COR-L47 (cell line): ENCODE measurements at regions not wholly inside any gene's neighbourhood (a gene's known extent, or its start where the extent isn't known, plus 50 kb on each side); places are given as distances from the start of the nearest gene placed in this dataset.
"Not testable (repeated sequence)": the region's sequence is repeated elsewhere in the genome, so short reads cannot be mapped to it uniquely, and the experiment has no call there.

ENCODE experiments used
- DNase-seq: peaks from one replicate; lab custom pipeline; 2025; lab: John Stamatoyannopoulos, UW

DNA sequence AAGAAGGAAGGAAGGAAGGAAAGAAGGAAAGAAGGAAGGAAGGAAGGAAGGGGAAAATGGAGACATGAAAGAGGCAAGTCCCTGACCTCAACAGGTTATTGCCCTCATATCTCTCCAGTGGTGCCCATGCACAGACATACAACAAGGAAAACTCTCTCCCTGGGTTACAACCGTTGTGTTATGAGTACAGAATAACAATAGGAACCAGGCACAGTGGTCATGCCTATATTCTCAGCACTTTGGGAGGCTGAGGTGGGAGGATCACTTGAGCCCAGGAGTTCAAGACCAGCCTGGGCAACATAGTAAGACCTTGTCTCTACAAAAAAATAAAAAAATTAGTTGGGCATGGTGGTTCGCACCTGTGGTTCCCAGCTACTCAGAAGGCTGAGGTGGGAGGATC, 139.4 kb upstream of the HMGA2 start:
- DNase-seq: no peak

DNA sequence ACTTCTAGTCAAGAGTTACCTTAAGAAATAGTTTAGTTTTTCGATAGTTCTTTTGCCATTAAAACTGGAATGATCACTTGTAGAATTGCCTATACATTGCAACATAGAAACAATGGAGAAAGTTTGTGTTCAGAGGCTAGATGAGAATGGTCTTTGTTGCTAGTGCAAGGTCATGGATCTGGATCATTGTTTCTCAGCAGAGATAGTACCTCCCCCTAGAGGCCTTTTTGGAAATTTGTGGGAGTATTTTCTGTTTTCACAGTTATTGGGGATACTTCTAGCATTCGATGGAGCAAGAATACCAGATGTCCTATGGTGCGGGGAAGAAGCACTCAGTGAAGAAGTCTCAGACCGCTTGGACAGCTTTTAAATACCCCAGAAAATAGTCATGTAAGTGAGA, 138.8 kb upstream of the HMGA2 start:
- no peak for DNase-seq

DNA sequence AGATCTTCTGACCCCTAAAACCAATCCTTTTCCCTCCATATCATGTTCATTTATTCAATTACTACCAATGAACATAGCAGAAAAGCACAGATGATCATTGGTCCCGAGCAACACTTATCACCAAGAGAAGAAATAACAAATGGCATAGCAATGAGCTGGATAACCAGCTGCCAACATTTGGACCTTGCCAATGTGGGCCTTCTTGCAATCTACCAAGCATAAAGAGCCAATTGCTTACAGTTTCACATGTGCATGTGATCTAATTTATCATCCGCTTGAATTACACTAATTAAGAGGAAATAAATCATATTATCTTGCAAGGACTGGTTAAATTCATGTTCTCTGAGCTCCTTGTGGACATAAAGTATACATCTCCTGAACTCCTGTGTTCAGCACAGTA, 134.8 kb upstream of the HMGA2 start:
- DNase-seq: no peak

DNA sequence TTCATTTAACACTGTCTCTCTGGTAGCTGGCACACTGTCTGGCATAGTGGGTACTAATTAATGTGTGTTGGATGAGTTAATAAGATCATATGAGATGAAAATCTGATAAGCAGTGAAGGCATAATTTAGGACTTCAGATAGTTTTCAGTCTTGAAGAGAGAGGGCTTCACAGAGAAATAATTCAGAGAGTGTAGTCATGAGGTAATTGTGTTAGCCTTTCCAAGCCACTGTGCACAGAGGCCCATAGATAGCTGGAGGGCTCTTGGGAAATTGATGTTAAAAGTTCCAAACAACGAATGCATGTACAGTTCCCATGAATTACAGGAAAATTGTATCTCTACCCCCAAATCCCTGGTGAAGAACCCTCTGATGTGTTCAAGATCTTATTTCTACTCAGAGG, 133.8 kb upstream of the HMGA2 start:
- no peak for DNase-seq

DNA sequence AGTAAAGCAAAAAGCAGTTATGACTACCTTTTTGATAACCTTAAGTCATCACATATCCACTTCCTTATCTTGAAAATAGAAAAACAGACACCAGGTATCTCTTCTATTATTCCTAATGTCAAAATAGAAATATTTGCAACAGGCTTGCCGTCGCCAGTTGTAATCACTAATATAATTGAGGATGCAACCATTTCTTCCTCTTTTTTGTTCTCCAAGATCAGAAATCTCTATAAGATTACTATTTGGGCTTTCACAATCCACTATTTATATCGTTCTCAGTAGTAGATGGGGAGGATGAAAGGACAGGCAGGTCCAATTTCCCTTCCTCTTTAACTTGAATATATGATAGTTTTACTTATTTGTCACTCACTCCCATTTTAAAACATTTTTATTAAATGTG, 130.2 kb upstream of the HMGA2 start:
- DNase-seq: no peak

DNA sequence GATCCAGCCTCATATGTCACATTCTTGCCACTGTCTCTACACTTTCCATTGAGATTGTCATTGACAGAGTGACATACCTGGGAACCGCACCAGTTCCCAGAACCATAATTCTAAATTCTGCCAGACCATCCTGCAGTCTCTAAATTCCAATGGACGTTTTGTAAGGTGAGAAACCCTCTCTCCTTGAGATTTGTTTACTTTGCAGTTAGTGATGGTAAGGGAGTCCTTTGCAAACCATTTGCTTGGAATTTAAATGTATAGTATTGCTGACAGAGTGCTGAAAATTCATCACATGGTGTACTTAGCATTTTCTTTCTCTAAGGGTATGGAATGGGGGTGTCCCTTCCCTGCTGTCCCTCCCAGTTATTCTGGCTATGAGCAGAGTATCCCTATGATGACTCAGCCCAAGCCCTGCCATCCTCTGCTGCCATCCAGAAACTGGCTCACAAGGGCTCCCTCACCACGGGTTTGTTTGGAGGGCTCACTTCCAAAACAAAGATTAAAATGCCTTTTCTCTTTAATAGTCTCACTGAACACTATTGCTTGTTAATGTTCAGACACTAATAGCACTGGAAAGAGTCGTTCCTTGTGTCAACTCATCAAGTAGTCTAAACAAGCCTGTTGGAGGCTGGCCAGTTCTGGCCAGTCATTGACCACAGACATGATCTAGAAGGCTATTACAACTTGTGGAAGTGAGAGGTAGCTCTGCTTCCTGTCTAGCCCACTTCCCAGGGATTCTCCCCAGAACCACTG, 129.0 kb upstream of the HMGA2 start:
- DNase-seq: no peak

DNA sequence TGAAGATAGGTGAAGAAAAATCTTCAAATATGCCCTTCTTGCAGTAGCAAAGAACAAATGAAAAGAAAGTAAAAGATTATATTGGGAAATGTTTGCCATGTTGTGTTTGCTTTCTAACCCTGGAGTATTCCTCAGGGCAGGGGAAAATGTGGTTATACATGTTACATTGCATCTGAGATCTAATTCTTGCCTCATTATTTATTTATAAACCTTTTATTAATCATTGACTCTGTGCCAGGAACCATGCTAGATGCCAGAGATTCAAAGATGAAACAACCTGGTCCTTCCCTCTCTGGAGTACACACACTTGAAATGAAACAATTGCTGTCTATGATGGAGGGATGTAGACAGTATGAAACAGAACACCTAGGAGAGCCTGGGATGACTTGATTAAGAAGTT, 128.1 kb upstream of the HMGA2 start:
- no peak for DNase-seq

DNA sequence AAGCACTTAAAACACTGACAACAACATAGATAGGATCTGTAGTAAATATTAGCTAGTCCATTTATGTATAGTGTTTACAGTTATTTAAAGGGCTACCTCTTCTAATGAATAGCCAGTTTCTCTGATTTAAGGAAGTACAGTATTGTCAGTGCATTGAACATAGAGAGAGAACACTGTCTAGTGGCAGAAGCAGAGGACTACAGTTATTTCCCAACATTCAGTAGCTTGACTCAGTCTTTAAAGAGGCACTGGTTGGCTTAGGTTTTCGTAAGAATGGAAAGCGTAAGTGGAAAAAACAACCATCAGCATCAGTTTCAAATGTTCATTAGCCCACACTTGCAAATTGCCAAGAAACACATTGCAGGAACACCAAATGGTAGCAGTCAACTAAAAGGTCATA, 125.0 kb upstream of the HMGA2 start:
- DNase-seq: no peak

DNA sequence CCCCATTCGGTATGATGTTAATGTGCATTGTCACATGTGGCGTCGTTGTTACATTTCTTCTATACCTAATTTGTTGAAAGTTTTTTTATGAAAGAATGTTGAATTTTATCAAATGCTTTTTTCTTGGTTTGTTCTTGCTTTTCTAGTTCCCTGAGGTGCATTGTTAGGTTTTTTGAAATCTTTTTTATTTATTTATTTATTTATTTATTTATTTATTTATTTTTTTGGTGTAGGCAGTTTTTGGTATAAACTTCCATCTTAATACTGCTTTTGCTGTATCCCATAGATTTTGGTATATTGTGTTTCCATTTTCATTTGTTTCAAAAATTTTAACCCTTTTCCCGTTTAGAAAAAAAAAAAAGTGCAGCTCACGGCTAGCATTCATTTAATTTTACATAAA, 121.1 kb upstream of the HMGA2 start:
- no peak for DNase-seq

DNA sequence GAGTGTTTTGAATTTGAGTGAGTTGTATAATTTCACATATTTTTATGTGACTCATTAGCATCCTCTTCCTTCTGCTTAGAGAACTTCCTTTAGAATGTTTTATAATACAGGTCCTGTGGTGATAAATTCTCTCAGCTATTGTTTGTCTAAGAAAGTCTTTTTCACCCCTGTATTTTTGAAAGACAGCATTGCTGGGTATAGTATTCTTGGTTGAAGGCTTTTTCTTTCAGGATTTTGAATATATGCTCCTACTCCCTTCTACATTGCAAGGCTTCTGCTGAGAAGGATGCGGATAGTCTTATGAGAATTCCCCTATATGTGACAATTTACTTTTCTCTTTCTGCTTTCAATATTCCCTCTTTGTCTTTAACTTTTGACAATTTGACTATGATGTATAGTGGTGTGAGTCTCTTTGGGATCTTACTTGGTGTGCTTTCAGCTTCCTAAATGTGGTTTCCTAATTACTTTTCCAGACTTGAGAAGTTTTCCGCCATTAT, 118.9 kb upstream of the HMGA2 start:
- no peak for DNase-seq

DNA sequence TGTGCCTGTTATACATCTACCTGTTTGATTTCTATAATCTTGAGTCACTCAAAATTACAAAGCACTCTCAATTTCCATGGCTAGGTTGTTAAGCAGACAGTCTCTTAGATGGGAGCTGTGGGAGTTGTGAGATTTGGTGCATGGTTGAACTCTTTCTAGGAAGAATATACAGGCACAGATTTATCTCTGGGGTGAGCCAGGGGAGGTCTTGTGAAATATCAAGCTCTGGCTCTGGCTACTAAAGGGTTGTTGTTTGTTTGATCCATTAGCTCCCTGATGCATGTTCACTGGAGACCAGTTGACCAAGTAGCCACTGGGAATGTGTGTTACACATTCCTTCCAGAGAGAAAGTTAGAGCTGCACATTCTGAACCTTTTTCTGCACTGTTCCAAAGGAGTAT, 117.2 kb upstream of the HMGA2 start:
- no peak for DNase-seq

DNA sequence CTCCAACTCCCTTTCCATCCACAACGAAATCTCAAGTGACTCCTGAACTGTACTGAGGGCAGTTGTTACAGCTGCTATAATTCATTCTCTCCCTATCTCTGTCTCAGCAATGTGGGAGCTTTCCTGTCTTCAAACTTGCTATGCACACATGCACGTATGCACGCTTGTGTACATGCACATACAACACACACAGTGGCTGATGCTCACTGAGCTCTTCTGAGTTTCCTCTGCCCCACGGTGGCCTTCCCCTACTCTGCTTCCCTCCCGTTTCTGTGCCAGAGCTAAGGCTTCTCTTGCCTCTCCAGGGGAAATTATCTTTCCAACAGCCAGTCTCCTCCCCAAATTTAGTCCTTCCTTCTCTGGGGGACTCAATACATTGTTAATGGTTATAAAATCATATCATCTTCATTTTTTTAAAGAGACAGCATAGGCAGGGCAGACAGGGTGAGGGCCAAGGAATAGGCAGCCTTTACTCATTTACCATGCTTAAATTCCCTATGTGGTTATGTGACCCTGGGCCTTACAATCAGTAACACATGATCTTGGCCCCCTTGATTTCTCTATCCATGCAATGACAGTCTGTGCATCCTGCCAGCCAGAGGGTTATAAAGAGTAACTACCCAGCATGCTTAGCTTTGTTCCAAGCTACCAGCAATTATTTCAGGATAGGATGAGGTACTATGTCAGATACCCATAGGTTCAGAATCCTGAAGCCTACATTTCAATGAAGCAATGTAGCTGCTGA, 111.9 kb upstream of the HMGA2 start:
- no peak for DNase-seq

DNA sequence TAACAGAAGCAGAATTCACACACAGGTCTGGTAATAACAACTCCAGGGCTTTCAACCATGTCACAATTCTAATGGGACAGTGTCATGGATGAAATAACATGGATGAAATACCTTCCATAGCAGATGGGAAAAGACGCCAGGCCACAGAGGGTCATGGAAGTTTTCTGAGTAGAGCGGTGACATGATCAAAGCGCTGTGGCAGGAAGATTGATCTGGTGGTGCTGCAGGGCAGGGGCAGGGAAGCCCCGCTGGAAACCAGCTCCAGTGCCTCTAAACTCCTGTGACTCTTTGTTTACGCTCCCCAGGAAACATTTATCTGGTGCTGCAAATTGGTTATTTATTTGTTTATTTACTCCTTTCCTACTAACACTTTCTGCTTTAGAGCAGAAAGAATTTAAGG, 108.3 kb upstream of the HMGA2 start:
- DNase-seq: no peak

DNA sequence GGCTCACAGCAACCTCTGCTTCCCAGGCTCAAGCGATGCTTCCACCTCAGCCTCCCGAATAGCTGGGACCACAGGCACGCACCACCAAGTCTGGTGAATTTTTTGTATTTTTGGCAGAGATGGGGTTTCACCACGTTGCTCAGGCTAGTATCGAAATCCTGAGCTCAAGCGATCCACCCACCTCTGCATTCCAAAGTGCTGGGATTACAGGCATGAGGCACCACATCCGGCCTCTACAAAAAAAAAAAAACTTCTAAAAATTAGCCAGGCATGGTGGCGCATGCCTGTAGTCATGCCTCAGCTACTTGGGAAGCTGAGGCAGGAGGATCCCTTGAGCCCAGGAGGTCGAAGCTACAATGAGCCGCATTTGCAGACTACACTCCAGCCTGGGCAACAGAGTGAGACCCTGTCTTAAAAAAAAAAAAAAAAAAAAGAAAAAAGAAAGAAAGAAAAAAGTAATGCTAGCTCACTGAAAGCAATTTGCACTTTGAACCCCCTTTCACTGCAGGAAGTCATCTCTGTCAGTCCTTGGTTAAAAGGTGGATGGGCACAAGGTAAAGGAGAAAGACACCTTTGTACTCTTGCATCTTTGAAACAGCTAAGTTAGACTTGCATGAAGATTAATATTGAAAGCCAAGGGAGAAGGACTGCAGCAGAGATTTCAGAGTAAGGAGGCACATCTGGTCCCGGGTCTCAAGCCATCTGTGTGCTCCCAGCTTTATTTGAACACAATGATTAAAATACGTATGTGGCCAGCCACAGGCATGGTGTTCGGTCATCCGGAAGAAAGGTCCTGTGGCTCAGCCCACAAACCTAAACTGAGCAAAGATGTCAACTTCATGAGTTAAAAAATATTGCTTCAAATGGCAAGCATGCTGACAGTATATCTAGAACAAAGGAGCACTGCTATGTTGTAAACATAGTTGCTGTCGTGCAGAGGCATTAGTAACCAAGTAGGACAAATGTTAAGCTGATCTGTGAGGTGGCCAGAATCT, 103.8 kb upstream of the HMGA2 start:
- DNase-seq: no peak

DNA sequence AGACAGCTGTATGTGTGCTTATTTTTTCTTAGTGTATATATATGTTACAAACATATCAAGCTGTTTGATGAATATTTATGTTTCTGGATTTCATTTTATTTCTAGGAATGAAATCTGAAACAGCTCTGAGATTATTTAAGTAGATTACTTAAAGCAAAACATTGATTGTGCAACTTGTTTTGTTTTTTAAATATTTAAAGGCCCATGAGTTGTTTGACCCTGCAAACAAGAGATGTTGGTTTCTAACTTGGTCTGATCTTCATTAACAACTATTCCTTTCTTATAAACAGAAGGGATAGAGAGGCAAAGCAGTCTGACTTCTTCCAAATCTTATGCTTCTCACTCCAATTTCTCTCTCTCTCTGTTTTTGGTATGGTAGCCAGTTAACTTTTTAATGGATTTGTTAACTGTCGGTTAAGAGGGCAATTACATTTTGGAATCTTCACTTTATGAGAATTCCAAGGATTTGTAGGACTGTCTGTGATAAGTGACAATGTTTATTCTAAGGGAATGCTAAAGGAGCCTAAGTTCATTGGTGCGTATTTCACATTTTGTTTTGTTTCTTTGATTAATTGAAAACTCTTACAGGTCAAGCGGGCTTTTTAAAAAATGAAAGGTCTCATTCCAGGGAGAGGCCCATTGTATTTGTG, 102.6 kb upstream of the HMGA2 start:
- DNase-seq: no peak

DNA sequence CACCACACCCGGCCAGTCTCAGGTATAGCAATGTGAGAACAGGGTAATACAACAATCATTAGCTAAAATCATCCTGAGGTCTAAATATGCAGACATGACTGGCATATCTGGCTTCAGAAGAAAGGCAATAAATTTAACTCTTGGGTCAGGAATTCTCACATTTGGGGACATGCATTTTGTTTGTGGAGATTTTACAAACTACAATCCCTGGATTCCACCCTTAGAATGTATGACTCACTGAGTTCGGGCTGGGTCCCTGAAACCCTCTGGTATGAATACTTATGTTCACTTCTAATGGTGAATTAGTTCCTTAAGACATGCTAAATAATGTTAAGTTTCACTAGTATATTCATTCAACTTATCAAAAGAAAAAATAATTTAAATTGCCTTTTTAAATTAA, 98.9 kb upstream of the HMGA2 start:
- no peak for DNase-seq

DNA sequence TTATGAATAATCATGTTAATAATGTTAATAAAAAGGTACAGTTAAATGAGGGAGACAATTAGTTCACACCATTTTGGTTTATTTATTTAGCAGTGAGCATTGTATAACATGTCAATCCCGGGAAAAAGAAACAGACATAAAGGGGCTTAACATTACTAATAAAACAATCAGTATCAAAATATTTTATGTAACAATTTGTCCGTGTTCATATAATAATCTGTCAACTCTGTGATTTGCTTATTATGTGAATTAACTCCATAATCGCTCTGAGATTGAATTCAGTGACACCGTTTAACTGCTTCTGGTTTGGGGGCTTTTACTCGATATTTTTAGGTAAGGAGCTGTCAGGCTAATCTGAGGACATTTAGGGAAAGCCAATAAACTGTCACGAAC, 95.8 kb upstream of the HMGA2 start:
- no peak for DNase-seq

DNA sequence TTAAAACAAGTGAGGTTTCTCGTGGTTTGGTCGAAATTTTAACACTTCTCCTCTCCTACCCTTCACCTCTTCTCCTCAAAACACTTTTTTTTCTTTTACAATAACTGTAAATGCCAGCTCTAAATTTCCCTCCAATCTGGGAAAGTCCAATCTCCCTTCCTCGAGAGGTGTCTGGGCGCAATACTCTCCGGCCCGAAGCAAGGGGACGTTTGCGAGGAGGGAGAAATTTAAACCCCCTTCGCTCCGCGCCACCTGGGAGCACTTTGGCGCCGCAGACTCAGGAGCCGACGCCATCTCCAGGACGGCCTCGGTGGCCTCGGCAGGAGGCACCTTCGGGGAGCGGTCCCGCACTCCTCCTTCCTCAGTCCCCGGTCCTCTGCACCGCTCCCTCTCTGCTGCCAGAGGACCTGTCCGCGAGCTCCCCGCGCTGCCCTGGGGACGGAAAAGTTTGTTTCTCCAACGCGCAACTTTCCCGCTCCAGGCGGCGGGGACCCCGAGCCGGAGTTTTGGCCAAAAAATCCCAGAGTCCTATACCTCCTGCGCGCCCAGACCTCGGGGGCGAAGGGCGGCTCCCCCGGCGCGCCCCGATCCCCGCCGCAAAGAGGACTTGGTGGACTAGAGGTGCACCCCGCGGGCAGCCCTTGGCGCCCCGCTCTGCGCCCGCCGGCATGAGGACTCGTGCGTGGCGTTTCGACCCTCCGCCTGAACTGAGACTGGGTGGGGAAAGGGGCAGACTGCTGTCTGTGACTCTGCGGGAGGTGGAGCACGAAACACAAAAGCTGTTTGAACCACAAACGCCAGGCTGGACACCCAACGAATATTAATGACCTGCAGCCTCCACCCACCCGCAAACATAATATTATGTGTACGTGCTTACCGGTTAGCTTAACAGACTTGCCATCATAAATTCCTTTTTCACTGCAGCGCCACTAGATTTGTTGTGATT, 95.2 kb upstream of the HMGA2 start:
- no peak for DNase-seq

DNA sequence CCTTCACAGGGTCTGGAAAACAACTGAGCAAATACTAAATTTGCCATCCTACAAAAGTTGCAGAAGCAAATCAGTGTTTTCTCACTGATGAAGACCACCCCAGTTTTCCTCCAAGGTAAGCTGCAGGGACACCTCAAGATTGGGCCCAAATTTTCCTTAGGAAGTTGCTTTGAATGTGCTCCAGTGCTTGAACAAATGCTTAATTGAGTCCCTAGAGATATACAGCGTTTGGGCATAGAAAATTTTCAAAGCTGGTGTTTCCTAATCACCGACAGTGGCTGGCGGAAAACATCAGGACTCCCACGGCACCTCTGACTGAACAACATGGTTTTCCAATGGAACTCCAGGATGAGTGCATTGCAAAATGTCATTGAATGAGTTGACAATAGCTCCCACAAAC, 92.5 kb upstream of the HMGA2 start:
- DNase-seq: no peak

DNA sequence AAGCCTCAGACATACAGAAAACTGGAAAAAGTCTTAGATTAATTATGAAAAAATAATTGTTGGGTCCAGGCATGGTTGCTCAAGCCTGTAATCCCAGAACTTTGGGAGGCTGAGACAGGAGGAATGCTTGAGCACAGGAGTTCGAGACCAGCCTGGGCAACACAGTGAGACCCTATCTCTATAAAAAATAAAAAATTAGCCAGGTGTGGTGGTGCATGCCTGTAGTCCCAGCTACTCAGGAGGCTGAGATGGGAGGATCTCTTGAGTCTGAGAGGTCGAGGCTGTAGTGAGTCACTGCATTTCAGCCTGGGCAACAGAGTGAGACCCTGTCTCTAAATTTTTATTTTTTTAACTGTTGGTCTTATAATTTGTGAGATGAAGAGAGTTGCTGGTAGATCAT, 90.6 kb upstream of the HMGA2 start:
- not testable (repeated sequence) for DNase-seq

DNA sequence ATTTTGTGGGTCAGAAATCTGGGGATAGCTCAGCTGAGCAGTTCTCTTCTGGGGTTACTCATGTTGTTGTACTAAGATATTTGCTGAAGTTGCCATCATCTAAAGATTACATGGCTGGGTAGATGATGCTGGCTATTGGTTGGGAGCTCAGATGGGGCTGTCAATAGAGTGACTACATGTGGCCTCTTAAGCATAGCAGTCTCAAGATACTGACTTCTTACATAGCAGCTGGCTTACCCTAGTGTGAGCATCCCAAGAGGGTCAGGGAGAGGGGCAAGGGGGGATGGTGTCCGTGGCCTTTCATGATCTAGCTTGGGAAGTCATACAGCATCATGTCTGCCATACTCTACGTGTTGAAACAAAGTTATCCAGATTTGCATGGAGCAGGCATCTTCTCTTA, 90.1 kb upstream of the HMGA2 start:
- DNase-seq: no peak
